Aorta (tissue), 5 donors: ENCODE measurements at regions not wholly inside any gene's neighbourhood (a gene's known extent, or its start where the extent isn't known, plus 50 kb on each side); places are given as distances from the start of the nearest gene placed in this dataset.
"Not testable (repeated sequence)": the region's sequence is repeated elsewhere in the genome, so short reads cannot be mapped to it uniquely, and the experiment has no call there.

Source experiments
- ATAC-seq: fragments of 200-7000 bp; cut with Tn5 transposase; one replicate; pipeline ENCODE4 v1.9.1; 2022; ENCODE audit warnings: moderate library complexity; ENCODE audit not compliant: low FRiP score
- DNase-seq, 2 donors: peaks; one replicate each; pipeline ENCODE4 v3.0.0-alpha.2; 2020
- H3K27ac ChIP-seq, 2 donors: one replicate each; pipeline ENCODE4 v1.5.1; 2013; ENCODE audit warnings: low read length in 2 of 2, mild to moderate bottlenecking in 2 of 2, moderate library complexity in 2 of 2, control low read depth in 1 of 2, inconsistent platforms in 1 of 2, low read depth in 1 of 2
- H3K27me3 ChIP-seq, 2 donors: one replicate each; pipeline ENCODE4 v1.6.1; 2013; ENCODE audit warnings: control low read depth in 1 of 2, low read length in 1 of 2, mild to moderate bottlenecking in 1 of 2, moderate library complexity in 1 of 2; ENCODE audit not compliant: insufficient read depth in 2 of 2, control insufficient read depth in 1 of 2
- H3K36me3 ChIP-seq, 2 donors: one replicate each; pipeline ENCODE4 v1.6.1; 2013; ENCODE audit warnings: control low read depth in 1 of 2, low read length in 1 of 2, mild to moderate bottlenecking in 1 of 2; ENCODE audit not compliant: insufficient read depth in 2 of 2, control insufficient read depth in 1 of 2
- H3K4me1 ChIP-seq, 2 donors: one replicate each; pipeline ENCODE4 v1.6.1; 2013; ENCODE audit warnings: low read length in 2 of 2, control low read depth in 1 of 2, mild to moderate bottlenecking in 1 of 2, moderate library complexity in 1 of 2; ENCODE audit not compliant: insufficient read depth in 2 of 2, control insufficient read depth in 1 of 2
- H3K4me3 ChIP-seq, 2 donors: one replicate each; pipeline ENCODE4 v1.5.1; 2013; ENCODE audit warnings: low read length in 2 of 2, control low read depth in 1 of 2, mild to moderate bottlenecking in 1 of 2
- H3K9me3 ChIP-seq: one replicate; pipeline ENCODE4 v1.6.1; 2013; ENCODE audit warnings: mild to moderate bottlenecking, low read length; ENCODE audit not compliant: control insufficient read depth
- WGBS, 2 donors: extraction: QIAGEN DNeasy Blood & Tissue Kit; methylation state at CpG; one replicate each; pipeline ENCODE4 v1.1.7; 2013; 5-methylcytosine and 5-hydroxymethylcytosine counted together
- intact Hi-C, 2 donors: fragments of 100-400 bp; cut with DNase I; formaldehyde crosslinking; loops; one replicate each; pipeline versions ENCODE4 v1.14.2 to v1.15.0; 2022
- donor health status: healthy with polysubstance abuse.
- donor health status: Bipolar disorder and iron deficiency.
- donor health status: DM: no; HTN: no; CAD: no.
- donor health status: DM: no; HTN: no; CAD: no.
- donor health status: DM: yes; HTN: yes; CAD: no.

DNA sequence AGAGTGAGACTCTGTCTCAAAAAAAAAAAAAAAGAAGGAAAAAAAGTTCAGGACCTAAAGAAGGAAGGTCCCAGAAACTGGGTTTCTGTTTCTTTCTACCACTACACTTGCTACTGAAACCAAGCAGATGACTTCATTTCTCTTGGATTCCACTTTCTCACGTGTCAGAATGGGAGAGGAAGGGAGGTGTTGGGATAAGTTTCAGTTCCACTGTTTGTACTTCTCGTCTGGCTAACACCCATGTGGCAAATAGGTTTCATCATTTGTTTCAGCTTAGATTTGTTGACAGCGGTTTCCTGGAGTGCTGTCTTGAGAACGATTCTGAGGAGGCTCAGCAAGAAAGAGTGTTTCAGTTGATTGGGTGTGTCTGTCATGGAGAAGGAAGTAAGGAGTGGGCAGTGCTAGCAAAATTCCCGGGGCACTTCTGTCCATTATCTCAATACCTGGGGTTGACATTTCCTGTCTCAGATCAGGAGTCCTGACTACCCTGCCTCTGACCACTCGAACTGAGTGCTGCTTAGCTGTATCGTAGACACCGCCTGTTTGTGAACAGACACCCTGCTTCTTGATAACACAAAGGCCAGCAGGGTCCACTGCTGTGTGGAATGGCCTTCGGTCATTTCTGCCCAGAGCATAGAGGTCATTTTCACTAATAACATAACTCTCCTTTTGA is 104.8 kb upstream of the SPDYE9 start:
- DNase-seq, H3K27me3 ChIP-seq, H3K4me1 ChIP-seq, intact Hi-C loops, H3K27ac ChIP-seq, H3K36me3 ChIP-seq, H3K9me3 ChIP-seq, H3K4me3 ChIP-seq: not testable (repeated sequence)
- WGBS, 2 donors: 85 to 89% methylated on average over 3 to 4 of the region's 9 CpGs
- peak; percentile 74 for ATAC-seq

DNA sequence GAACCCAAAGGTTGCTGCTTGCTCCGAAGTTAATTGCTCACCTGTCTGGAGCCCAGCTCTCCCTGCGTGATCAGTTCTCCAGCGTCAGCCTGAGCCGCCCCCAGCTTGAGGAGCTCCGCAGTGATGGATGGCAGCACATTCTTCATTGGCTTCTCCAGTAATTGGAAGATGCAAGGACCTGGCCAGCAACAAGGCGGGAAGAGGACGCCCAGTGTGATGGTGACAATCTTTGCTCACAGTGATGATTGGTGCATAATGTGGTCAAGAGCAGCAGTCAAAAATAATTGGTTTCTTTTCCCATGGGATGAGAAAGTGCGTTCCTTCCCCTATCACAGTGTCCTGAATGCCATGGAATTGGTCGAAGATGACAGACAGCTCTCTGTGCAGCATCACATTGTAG is 102.4 kb upstream of the SPDYE9 start:
- H3K4me3 ChIP-seq, H3K27ac ChIP-seq, H3K36me3 ChIP-seq, intact Hi-C loops, ATAC-seq, H3K27me3 ChIP-seq, H3K4me1 ChIP-seq, H3K9me3 ChIP-seq: not testable (repeated sequence)
- peak; percentile 12 to 17 for DNase-seq
- 94 to 100% methylated on average over 4 to 6 of the region's 9 CpGs for WGBS, 2 donors

DNA sequence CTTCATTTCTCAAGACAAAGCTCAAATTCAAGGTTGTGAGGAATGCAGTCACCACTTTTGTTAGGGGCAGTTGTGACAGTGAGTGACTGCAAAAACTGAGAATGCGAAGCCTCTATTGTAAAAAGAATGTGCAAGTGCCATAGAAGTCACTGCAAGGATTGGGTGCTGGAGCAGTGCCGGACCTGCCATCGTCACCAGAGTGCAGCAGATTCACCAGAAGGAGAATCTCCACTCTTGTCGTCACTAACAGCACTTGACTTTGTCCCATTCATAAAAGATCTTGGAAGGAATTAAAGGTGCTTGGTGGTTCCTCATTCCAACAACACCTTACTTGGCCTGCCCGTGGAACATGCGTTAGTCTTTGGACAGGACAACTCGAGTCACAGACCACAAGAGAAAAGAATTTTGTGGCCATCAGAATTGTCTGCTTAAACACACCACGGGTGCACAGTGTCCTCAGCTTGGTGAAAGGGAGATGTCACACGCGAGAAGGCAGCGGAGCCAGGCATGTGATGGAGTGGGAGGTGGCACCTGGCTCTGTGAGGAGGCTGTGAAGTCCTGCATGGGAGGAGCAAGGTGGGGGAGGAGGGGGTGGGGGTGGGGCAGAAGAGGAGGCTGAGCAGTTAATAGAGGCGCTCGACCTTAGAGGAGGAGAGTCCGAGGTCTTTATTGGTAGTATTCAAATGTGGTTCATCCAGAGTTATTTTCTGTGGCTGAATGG is 100.9 kb upstream of the SPDYE9 start:
- no CpG with 5 or more reads among the region's 14 CpGs for WGBS, 2 donors
- H3K9me3 ChIP-seq, H3K36me3 ChIP-seq, intact Hi-C loops, DNase-seq, H3K4me1 ChIP-seq, ATAC-seq, H3K27ac ChIP-seq, H3K4me3 ChIP-seq, H3K27me3 ChIP-seq: not testable (repeated sequence)

DNA sequence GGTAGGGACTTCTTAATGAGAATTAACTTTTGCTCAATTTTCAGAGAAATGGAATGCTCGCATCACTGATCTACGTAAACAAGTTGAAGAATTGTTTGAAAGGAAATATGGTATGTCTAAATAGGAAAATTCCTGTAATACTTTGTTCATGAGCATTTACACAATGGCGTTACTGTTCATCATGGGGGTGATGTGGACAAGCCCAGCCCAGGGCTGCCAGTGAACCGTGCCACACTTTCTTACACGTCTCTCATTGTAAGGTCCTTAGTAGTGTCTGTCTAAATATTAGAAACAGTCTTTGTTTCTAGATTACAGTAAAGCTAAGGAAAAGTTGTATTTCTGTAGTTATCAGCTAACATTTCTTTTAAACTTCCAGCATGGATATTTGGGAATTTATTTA is 91.0 kb upstream of the SPDYE9 start:
- ATAC-seq: not testable (repeated sequence)
- no CpG with 5 or more reads among the region's 5 CpGs for WGBS, 2 donors

DNA sequence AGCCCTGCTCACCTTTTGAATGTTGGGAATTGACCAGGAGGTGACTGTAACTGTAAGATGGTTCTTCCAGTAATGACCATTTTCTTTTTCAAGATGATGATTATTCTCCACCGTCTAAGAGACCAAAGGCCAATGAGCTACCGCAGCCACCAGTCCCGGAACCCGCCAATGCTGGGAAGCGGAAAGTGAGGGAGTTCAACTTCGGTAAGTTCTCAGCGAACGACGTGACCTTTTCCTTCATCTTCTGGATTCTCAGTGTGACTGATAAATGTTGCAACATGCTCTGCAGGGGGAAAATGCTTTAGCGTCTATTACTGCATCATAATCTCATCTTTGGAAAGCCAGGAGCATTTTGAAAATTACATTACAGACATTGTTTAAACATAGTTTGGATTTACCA is 89.5 kb upstream of the SPDYE9 start:
- H3K4me3 ChIP-seq, H3K4me1 ChIP-seq, ATAC-seq, intact Hi-C loops, H3K27ac ChIP-seq, H3K27me3 ChIP-seq, H3K9me3 ChIP-seq, H3K36me3 ChIP-seq, DNase-seq: not testable (repeated sequence)
- no CpG with 5 or more reads among the region's 10 CpGs for WGBS, 2 donors

More for the DNA sequence above, 91.0 kb upstream of the SPDYE9 start:
- intact Hi-C loops, H3K4me1 ChIP-seq, H3K27ac ChIP-seq, DNase-seq, H3K9me3 ChIP-seq, H3K4me3 ChIP-seq, H3K36me3 ChIP-seq, H3K27me3 ChIP-seq: not testable (repeated sequence)

DNA sequence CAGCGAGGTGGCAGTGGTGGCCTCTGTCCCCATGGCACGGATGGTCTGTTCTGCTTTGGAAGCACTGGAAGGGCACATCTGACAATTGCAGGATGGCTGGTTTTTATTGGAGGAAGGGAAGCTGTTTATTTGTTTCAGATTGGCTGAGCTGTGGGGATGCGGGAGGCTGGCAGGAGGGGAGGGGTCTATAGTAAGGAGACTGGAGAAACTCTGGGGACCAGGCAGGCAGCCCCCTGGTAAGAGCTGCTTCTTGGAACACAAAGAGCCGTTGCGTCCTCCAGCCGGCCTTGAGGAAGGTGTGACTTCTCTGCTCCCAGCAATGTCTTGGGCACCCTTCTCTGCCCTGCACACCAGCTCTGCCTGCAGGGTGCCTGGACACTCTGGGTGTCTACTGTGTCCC is 85.1 kb upstream of the SPDYE9 start:
- H3K4me3 ChIP-seq, H3K27ac ChIP-seq, ATAC-seq, H3K36me3 ChIP-seq, intact Hi-C loops, H3K27me3 ChIP-seq, H3K9me3 ChIP-seq, H3K4me1 ChIP-seq: not testable (repeated sequence)
- peak; percentile 10 to 52 for DNase-seq
- 89 to 90% methylated on average over 4 to 6 of the region's 6 CpGs for WGBS, 2 donors

DNA sequence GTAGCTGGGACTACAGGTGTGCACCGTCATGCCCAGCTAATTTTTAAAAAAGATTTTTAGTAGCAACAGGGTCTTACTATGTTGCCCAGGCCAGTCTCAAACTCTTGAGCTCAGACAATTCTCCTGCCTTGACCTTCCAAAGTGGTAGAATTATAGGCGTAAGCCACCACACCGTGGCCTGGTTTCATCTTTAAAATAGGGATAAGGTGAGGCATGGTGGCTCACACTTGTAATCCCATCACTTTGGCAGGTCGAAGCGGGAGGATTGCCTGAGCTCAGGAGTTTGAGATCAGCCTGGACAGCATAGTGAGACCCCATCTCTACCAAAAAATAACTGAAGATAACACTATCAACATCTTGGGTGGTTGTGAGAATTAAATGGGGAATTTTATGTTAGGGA is 84.6 kb upstream of the SPDYE9 start:
- intact Hi-C loops: not testable (repeated sequence)

DNA sequence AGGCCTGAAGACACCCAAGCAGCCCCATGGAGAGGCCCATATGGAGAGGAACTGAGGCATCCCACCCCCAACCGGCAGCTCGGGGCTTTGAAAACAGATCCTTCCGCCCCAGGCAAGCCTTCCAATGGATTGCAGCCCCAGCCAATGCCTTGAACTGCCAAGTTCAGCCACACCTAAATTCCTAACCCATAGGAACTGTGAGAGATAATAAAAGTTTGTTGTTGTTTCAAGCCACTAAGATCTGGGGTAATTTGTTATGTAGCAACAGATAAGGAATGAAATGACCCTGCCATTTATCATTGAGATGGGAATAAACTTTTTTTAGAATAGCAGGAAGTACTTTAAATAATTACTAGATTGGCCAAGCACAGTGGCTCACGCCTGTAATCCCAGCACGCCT is 80.3 kb upstream of the SPDYE9 start:
- H3K27ac ChIP-seq, DNase-seq, H3K9me3 ChIP-seq, intact Hi-C loops, H3K4me3 ChIP-seq, H3K4me1 ChIP-seq, H3K27me3 ChIP-seq, ATAC-seq, H3K36me3 ChIP-seq: not testable (repeated sequence)
- WGBS, 2 donors: no CpG with 5 or more reads among the region's 5 CpGs

More for the DNA sequence above, 84.6 kb upstream of the SPDYE9 start:
- not testable (repeated sequence) for H3K27me3 ChIP-seq, H3K4me1 ChIP-seq, H3K9me3 ChIP-seq, ATAC-seq, H3K36me3 ChIP-seq, H3K4me3 ChIP-seq, H3K27ac ChIP-seq
- 96 to 99% methylated on average over 4 of the region's 5 CpGs for WGBS, 2 donors
- peak in 1 of 2 donors; percentile 11 for DNase-seq

DNA sequence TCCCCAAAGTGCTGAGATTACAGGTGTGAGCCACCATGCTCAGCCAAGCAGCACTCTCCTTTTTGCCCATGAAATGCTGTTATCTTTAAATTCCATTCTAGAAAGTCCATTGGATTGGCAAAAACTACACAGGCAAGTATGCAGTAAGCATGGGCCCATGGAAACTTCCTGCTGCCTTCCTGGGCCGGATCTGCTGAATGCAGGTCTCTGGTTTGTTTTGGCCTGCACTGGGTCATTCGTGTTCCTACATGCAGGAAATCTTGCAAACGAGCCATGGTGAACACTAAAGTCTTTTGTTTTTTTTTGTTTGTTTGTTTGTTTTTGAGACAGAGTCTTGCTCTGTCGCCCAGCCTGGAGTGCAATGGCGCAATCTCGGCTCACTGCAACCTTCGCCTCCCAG is 76.8 kb upstream of the SPDYE9 start:
- ATAC-seq, H3K27me3 ChIP-seq, H3K4me1 ChIP-seq, H3K4me3 ChIP-seq, DNase-seq, intact Hi-C loops, H3K36me3 ChIP-seq, H3K9me3 ChIP-seq, H3K27ac ChIP-seq: not testable (repeated sequence)
- WGBS, 2 donors: 71% methylated on average over 6 of the region's 7 CpGs; no CpG with 5 or more reads in 1 of the 2 donors
